Pancreas (tissue), 10 donors: ENCODE measurements at regions not wholly inside any gene's neighbourhood (a gene's known extent, or its start where the extent isn't known, plus 50 kb on each side); places are given as distances from the start of the nearest gene placed in this dataset.

Experiments
- ATAC-seq, 4 donors: fragments of 200-7000 bp; cut with Tn5 transposase; one replicate each; pipeline versions ENCODE4 v1.8.0 to v1.9.1; 2020; ENCODE audit warnings: mild to moderate bottlenecking in 4 of 4, moderate library complexity in 4 of 4
- DNase-seq, 6 donors: peaks; one replicate each; pipeline ENCODE4 v3.0.0-alpha.2; 2020
- FAIRE-seq: peaks from 2 replicates; lab custom pipeline; 2012; peaks lifted over from hg19 to GRCh38; lab: Jason Lieb, UNC
- H3K27ac ChIP-seq, 4 donors: fragments of 200-600 bp; sonication (generic); 1 replicate in 3 of 4; 2 replicates in 1 of 4; pipeline versions ENCODE4 v1.5.0 to v1.8.0; 2020
- H3K27me3 ChIP-seq, 4 donors: fragments of 200-600 bp; one replicate each; pipeline ENCODE4 v1.8.0; 2021
- H3K36me3 ChIP-seq, 3 donors: fragments of 200-600 bp; sonication (generic) in 1 of 3; one replicate each; pipeline versions ENCODE4 v1.5.0 to v1.8.0; 2020 to 2021
- H3K4me1 ChIP-seq, 3 donors: fragments of 200-600 bp; one replicate each; pipeline ENCODE4 v1.8.0; 2021
- H3K4me3 ChIP-seq, 4 donors: fragments of 200-600 bp; sonication (generic) in 2 of 4; one replicate each; pipeline versions ENCODE4 v1.5.0 to v1.8.0; 2020 to 2021
- H3K9me3 ChIP-seq, 4 donors: fragments of 200-600 bp; one replicate each; pipeline ENCODE4 v1.8.0; 2021
- CTCF ChIP-seq, 4 donors: fragments of 200-600 bp; sonication (generic) in 3 of 4; IDR thresholded peaks; one replicate each; pipeline versions ENCODE4 v1.5.0 to v1.8.0; 2021; ENCODE audit warnings: antibody characterized with exemption in 4 of 4
- WGBS, 2 donors: extraction: QIAGEN DNeasy Blood & Tissue Kit; methylation state at CpG; one replicate each; pipeline ENCODE4 v1.1.7; 2013; 5-methylcytosine and 5-hydroxymethylcytosine counted together
- intact Hi-C, 3 donors: fragments of 100-400 bp; cut with DNase I; formaldehyde crosslinking; loops; one replicate each; pipeline versions ENCODE4 v1.11.1 to v1.14.2; 2022
- donor health status: healthy with polysubstance abuse.
- donor health status: DM: no; HTN: no; CAD: no; lungs with moderate emphysema.
- donor health status: DM: no; HTN: no; CAD: no.
- donor health status: control.
- donor health status: control.
- donor health status: Bipolar disorder and iron deficiency.
- donor health status: DM: yes; HTN: yes; CAD: no.
- donor health status: DM: no; HTN: no; CAD: no.
- donor health status: DM: no; HTN: no; CAD: no.
- donor health status: DM: yes; HTN: yes; CAD: no.

- WGBS, 2 donors = 62 to 77% methylated on average over 2 of the region's 2 CpGs
- TF ChIP-seq CTCF (IDR thresholded peaks at IDR 0.05) = no peak
- no peaks in the 10 kb centered on the region for H3K9me3 ChIP-seq
- ATAC-seq (no peak), DNase-seq (no peak), FAIRE-seq (no peak)
- H3K4me3 ChIP-seq = no peak overlapping the region
- no peaks in the 10 kb centered on the region for H3K4me1 ChIP-seq
- no peaks in the 10 kb centered on the region for H3K36me3 ChIP-seq
- intact Hi-C loops = no loop called here
- H3K27ac ChIP-seq = no peak overlapping the region
- H3K27me3 ChIP-seq = no peaks in the 10 kb centered on the region
Observed at GRCh38 chr2:163185160-163185559, 346.6 kb upstream of the KCNH7 start.

GRCh38 chr2:163182764-163183354 is 344.3 kb upstream of the KCNH7 start:
- ATAC-seq (peak in 2 of 4 donors; percentile 47 to 51), DNase-seq (no peak), FAIRE-seq (peak; percentile 85)
- intact Hi-C loops = no loop called here
- Histone ChIP-seq H3K27me3 (no peaks in the 10 kb centered on the region), H3K4me1 (no peaks in the 10 kb centered on the region), H3K9me3 (no peaks in the 10 kb centered on the region), H3K27ac (no peak overlapping the region), H3K4me3 (no peak overlapping the region), H3K36me3 (no peaks in the 10 kb centered on the region)
- TF ChIP-seq CTCF (IDR thresholded peaks at IDR 0.05) = peak in 3 of 4 donors; percentile 33 to 40 (median 34)
- WGBS, 2 donors = 43 to 48% methylated on average over 2 of the region's 2 CpGs

- no peaks in the 10 kb centered on the region for H3K27me3 ChIP-seq
- H3K4me1 ChIP-seq = no peaks in the 10 kb centered on the region
- H3K4me3 ChIP-seq = no peak overlapping the region
- FAIRE-seq = no peak
- no peak for ATAC-seq
- H3K9me3 ChIP-seq = no peaks in the 10 kb centered on the region
- TF ChIP-seq CTCF (IDR thresholded peaks at IDR 0.05) = no peak
- H3K27ac ChIP-seq = no peak overlapping the region
- 53 to 65% methylated on average over 3 of the region's 3 CpGs for WGBS, 2 donors
- H3K36me3 ChIP-seq = no peaks in the 10 kb centered on the region
- DNase-seq = no peak
- intact Hi-C loops = no loop called here
Observed at GRCh38 chr2:163177592-163177991, 339.0 kb upstream of the KCNH7 start.

DNA sequence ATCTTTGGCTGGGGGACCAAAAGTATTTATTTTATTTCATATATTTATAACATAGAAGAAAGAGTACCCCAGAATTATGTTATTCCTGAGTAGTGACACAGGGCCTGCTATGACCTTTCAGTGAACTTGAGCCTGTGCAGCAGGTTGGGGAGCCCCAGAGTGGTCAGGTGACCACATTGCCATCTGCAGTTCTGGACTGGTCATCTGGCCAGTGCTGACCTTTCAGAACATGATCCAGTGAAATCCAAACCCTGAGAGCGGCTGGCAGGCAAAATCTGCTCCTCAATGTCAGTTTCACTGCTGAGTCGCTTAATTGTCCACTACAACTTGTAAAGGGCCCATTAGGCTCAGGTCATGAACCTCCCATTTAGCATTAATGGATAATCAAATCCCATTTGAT is 336.7 kb upstream of the KCNH7 start:
- Histone ChIP-seq H3K9me3 (no peaks in the 10 kb centered on the region), H3K4me3 (no peak overlapping the region), H3K27ac (no peak overlapping the region), H3K36me3 (no peaks in the 10 kb centered on the region), H3K4me1 (no peaks in the 10 kb centered on the region), H3K27me3 (peaks cover 0 to under 1% (median 0%) of the 10 kb centered on the region in 4 donors)
- 91 to 98% methylated on average over 2 of the region's 2 CpGs for WGBS, 2 donors
- intact Hi-C loops = no loop called here
- FAIRE-seq (no peak), ATAC-seq (no peak), DNase-seq (no peak)
- no peak for TF ChIP-seq CTCF (IDR thresholded peaks at IDR 0.05)

- WGBS, 2 donors = 30 to 44% methylated on average over 1 of the region's 1 CpG
Observed at GRCh38 chr2:163173591-163173990, 335.0 kb upstream of the KCNH7 start.

More at GRCh38 chr2:163173591-163173990, 335.0 kb upstream of the KCNH7 start:
- Histone ChIP-seq H3K4me1 (no peaks in the 10 kb centered on the region), H3K9me3 (no peaks in the 10 kb centered on the region), H3K27ac (no peak overlapping the region), H3K4me3 (no peak overlapping the region), H3K36me3 (no peaks in the 10 kb centered on the region), H3K27me3 (peaks cover 0 to 4% (median 0%) of the 10 kb centered on the region in 4 donors)
- DNase-seq = no peak
- TF ChIP-seq CTCF (IDR thresholded peaks at IDR 0.05) = no peak
- no peak for FAIRE-seq
- no peak for ATAC-seq
- intact Hi-C loops = no loop called here
